RWPE1 (cell line): ENCODE measurements at regions not wholly inside any gene's neighbourhood (a gene's known extent, or its start where the extent isn't known, plus 50 kb on each side); places are given as distances from the start of the nearest gene placed in this dataset.

Source experiments
- CTCF ChIA-PET: fragments of 350-600 bp; sonication (Branson Sonifier 250); formaldehyde crosslinking; extraction: SDS; loops from one replicate; lab custom pipeline; 2021; lab: Yijun Ruan, JAX
- POLR2A ChIA-PET: fragments of 400-600 bp; formaldehyde crosslinking; extraction: SDS; loops from one replicate; lab custom pipeline; 2020; ENCODE audit warnings: antibody characterized with exemption; ENCODE audit not compliant: low non-redundant PET; lab: Yijun Ruan, JAX
- DNase-seq: peaks from one replicate; pipeline ENCODE4 v3.0.0; 2012; ENCODE audit warnings: low spot score
- H3K27ac ChIP-seq: fragments of 450-650 bp; 2 replicates; pipeline ENCODE4 v1.5.1; 2017
- CTCF ChIP-seq: fragments of 450-650 bp; conservative IDR thresholded peaks from 2 replicates; pipeline ENCODE4 v1.5.1; 2017; ENCODE audit warnings: low read depth, mild to moderate bottlenecking

GRCh38 chr17:51381262-51381661 is 120.9 kb downstream of the UTP18 start:
- no peak overlapping the region for H3K27ac ChIP-seq
- no peak for DNase-seq
- TF ChIP-seq CTCF = no peak
- ChIA-PET POLR2A (no interaction called here), CTCF (no interaction called here)

- ChIA-PET CTCF (interaction anchor here (1.5 kb wide), 1 partner anchor 14 kb away, joined by 6 read pairs; no protein-coding TSS in a partner anchor), POLR2A (no interaction called here)
- H3K27ac ChIP-seq = no peak overlapping the region
- no peak for TF ChIP-seq CTCF
- DNase-seq = no peak
Measured at GRCh38 chr17:51385208-51385607, 124.9 kb downstream of the UTP18 start.

DNA sequence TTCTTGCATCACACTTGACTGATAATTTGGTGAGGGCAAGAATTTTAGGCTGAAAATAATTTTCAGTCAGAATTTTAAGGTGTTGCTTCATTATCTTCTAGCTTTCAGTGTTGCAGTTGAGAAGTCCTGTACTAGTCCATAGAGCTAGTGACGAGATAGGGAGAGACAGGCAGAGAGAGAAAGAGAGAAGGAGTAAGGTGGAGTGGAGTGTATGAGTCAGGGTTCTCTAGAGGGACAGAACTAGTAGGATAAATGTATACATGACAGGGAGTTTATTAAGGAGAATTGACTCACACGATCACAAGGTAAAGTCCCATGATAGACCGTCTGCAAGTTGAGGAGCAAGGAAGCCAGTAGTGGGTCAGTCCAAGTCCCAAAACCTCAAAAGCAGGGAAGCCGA is 127.2 kb downstream of the UTP18 start:
- ChIA-PET POLR2A (no interaction called here), CTCF (no interaction called here)
- DNase-seq = no peak
- no peak for TF ChIP-seq CTCF
- H3K27ac ChIP-seq = no peak overlapping the region

- no peak for DNase-seq
Measured at GRCh38 chr17:51387986-51388385, 127.6 kb downstream of the UTP18 start.

GRCh38 chr17:51389875-51390274 is 129.5 kb downstream of the UTP18 start:
- DNase-seq = no peak
- POLR2A ChIA-PET = no interaction called here
- no peak for TF ChIP-seq CTCF
- CTCF ChIA-PET = no interaction called here
- no peak overlapping the region for H3K27ac ChIP-seq

More at GRCh38 chr17:51387986-51388385, 127.6 kb downstream of the UTP18 start:
- TF ChIP-seq CTCF = no peak
- ChIA-PET CTCF (no interaction called here), POLR2A (no interaction called here)
- no peak overlapping the region for H3K27ac ChIP-seq

GRCh38 chr17:51391982-51392654 is 131.8 kb downstream of the UTP18 start:
- no peak for DNase-seq
- H3K27ac ChIP-seq = no peak overlapping the region
- CTCF ChIA-PET = no interaction called here
- POLR2A ChIA-PET = no interaction called here
- TF ChIP-seq CTCF = no peak
